ENCODE measurements at regions not wholly inside any gene's neighbourhood (a gene's known extent, or its start where the extent isn't known, plus 50 kb on each side); places are given as distances from the start of the nearest gene placed in this dataset.

GRCh38 chr3:177561769-177562392 lies 364.6 kb upstream of the TBL1XR1 start:
- Histone ChIP-seq H3K9me3 (ENCODE audit: insufficient read depth, low read depth, low read length) (no peaks in the 10 kb centered on the region), H2AFZ (ENCODE audit: insufficient read depth, low read length, poor library complexity) (no peak overlapping the region), H3K27ac (ENCODE audit: low read depth, low read length) (no peak overlapping the region), H4K12ac (ENCODE audit: low read depth, low read length) (no peak overlapping the region), H3K14ac (ENCODE audit: low read length) (no peak overlapping the region), H3K23ac (ENCODE audit: low read length) (no peak overlapping the region), H2AK5ac (ENCODE audit: low read length) (no peak overlapping the region), H2BK5ac (ENCODE audit: low read depth, low read length, poor library complexity) (no peak overlapping the region), H4K8ac (ENCODE audit: low read depth, low read length) (no peak overlapping the region), H3K18ac (ENCODE audit: low read length) (no peak overlapping the region), H3K27me3 (ENCODE audit: insufficient read depth, low read length) (no peaks in the 10 kb centered on the region), H3K79me2 (ENCODE audit: control insufficient read depth, insufficient read depth, low read length, poor library complexity) (no peaks in the 10 kb centered on the region), H3K9ac (ENCODE audit: low read length) (no peak overlapping the region), H3K4me1 (ENCODE audit: control insufficient read depth in 1 of 2, insufficient read depth in 2 of 2, low read length in 2 of 2) (peaks cover 0 to 3% of the 10 kb centered on the region in 2 experiments), H3K79me1 (ENCODE audit: low read length) (no peaks in the 10 kb centered on the region), H4K91ac (ENCODE audit: low read depth, low read length) (no peak overlapping the region), H2BK12ac (ENCODE audit: low read length) (no peak overlapping the region), H2BK120ac (ENCODE audit: insufficient read depth, low read length, poor library complexity) (no peak overlapping the region), H3K36me3 (ENCODE audit: control insufficient read depth in 1 of 2, insufficient read depth in 2 of 2, low read length in 2 of 2) (no peaks in the 10 kb centered on the region), H3K4ac (ENCODE audit: low read depth, low read length) (no peak overlapping the region), H3K4me3 (ENCODE audit: low read depth, low read length) (no peak overlapping the region), H3K4me2 (ENCODE audit: low read length) (no peak overlapping the region)
- no peak for DNase-seq
- whole genome bisulfite sequencing (ENCODE audit: extremely low coverage, insufficient coverage, insufficient read length) = no CpG with 5 or more reads among the region's 8 CpGs

DNA sequence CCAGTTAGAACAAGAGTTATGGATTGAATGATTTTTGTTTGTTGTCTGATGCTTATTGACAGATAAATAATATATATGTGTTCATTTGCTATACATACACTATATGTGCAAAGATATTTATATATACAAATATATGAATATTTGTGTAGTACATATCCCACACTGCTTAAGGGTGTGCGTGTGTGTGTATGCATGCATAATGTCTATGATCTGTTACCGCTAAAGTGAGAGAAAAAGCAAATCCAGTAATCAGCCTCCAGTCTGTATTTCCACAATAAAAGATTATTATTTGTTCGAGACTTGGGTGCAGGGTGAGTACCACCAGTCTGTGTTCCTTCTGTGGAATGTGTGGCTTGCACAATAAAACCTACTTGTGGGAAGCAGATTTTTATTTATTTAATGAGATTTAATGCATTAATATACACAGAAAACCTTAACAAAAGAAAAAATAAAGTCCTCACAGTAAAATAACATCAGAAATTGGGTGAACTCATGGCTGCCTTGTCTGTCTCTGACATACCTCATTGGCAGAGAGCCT lies 366.0 kb upstream of the TBL1XR1 start:
- Histone ChIP-seq H3K4me1 (ENCODE audit: control insufficient read depth in 1 of 2, insufficient read depth in 2 of 2, low read length in 2 of 2) (peaks cover 0 to 3% of the 10 kb centered on the region in 2 experiments), H2BK120ac (ENCODE audit: insufficient read depth, low read length, poor library complexity) (no peak overlapping the region), H3K4me3 (ENCODE audit: low read depth, low read length) (no peak overlapping the region), H3K18ac (ENCODE audit: low read length) (no peak overlapping the region), H3K23ac (ENCODE audit: low read length) (no peak overlapping the region), H3K79me2 (ENCODE audit: control insufficient read depth, insufficient read depth, low read length, poor library complexity) (no peaks in the 10 kb centered on the region), H4K12ac (ENCODE audit: low read depth, low read length) (no peak overlapping the region), H3K79me1 (ENCODE audit: low read length) (no peaks in the 10 kb centered on the region), H3K9me3 (ENCODE audit: insufficient read depth, low read depth, low read length) (no peaks in the 10 kb centered on the region), H4K91ac (ENCODE audit: low read depth, low read length) (no peak overlapping the region), H3K4ac (ENCODE audit: low read depth, low read length) (no peak overlapping the region), H3K27ac (ENCODE audit: low read depth, low read length) (no peak overlapping the region), H2BK5ac (ENCODE audit: low read depth, low read length, poor library complexity) (no peak overlapping the region), H2AFZ (ENCODE audit: insufficient read depth, low read length, poor library complexity) (no peak overlapping the region), H4K8ac (ENCODE audit: low read depth, low read length) (no peak overlapping the region), H3K9ac (ENCODE audit: low read length) (no peak overlapping the region), H3K36me3 (ENCODE audit: control insufficient read depth in 1 of 2, insufficient read depth in 2 of 2, low read length in 2 of 2) (no peaks in the 10 kb centered on the region), H2AK5ac (ENCODE audit: low read length) (no peak overlapping the region), H2BK12ac (ENCODE audit: low read length) (no peak overlapping the region), H3K27me3 (ENCODE audit: insufficient read depth, low read length) (no peaks in the 10 kb centered on the region), H3K14ac (ENCODE audit: low read length) (no peak overlapping the region), H3K4me2 (ENCODE audit: low read length) (no peak overlapping the region)
- WGBS (ENCODE audit: extremely low coverage, insufficient coverage, insufficient read length) = no CpG with 5 or more reads among the region's 3 CpGs
- DNase-seq = no peak

- no peak overlapping the region for H3K18ac ChIP-seq (ENCODE audit: low read length)
- H3K9me3 ChIP-seq (ENCODE audit: insufficient read depth, low read depth, low read length) = no peaks in the 10 kb centered on the region
- H2BK120ac ChIP-seq (ENCODE audit: insufficient read depth, low read length, poor library complexity) = no peak overlapping the region
- no peak overlapping the region for H3K4ac ChIP-seq (ENCODE audit: low read depth, low read length)
- no peak overlapping the region for H4K8ac ChIP-seq (ENCODE audit: low read depth, low read length)
- no peak overlapping the region for H3K9ac ChIP-seq (ENCODE audit: low read length)
- no peak overlapping the region for H3K4me2 ChIP-seq (ENCODE audit: low read length)
- no peak overlapping the region for H2BK12ac ChIP-seq (ENCODE audit: low read length)
- no peaks in the 10 kb centered on the region for H3K36me3 ChIP-seq (ENCODE audit: control insufficient read depth in 1 of 2, insufficient read depth in 2 of 2, low read length in 2 of 2)
- H3K23ac ChIP-seq (ENCODE audit: low read length) = no peak overlapping the region
- H2BK5ac ChIP-seq (ENCODE audit: low read depth, low read length, poor library complexity) = no peak overlapping the region
- no peak overlapping the region for H2AFZ ChIP-seq (ENCODE audit: insufficient read depth, low read length, poor library complexity)
- H3K14ac ChIP-seq (ENCODE audit: low read length) = no peak overlapping the region
- H4K91ac ChIP-seq (ENCODE audit: low read depth, low read length) = no peak overlapping the region
- H3K4me1 ChIP-seq (ENCODE audit: control insufficient read depth in 1 of 2, insufficient read depth in 2 of 2, low read length in 2 of 2) = peaks cover 0 to 3% of the 10 kb centered on the region in 2 experiments
- H4K12ac ChIP-seq (ENCODE audit: low read depth, low read length) = no peak overlapping the region
- no peaks in the 10 kb centered on the region for H3K79me1 ChIP-seq (ENCODE audit: low read length)
- no peak overlapping the region for H2AK5ac ChIP-seq (ENCODE audit: low read length)
- WGBS (ENCODE audit: extremely low coverage, insufficient coverage, insufficient read length) = no CpG with 5 or more reads among the region's 3 CpGs
- DNase-seq = no peak
- H3K4me3 ChIP-seq (ENCODE audit: low read depth, low read length) = no peak overlapping the region
- no peaks in the 10 kb centered on the region for H3K79me2 ChIP-seq (ENCODE audit: control insufficient read depth, insufficient read depth, low read length, poor library complexity)
- H3K27me3 ChIP-seq (ENCODE audit: insufficient read depth, low read length) = no peaks in the 10 kb centered on the region
- no peak overlapping the region for H3K27ac ChIP-seq (ENCODE audit: low read depth, low read length)
Measured at GRCh38 chr3:177563792-177564191, 366.5 kb upstream of the TBL1XR1 start.

- no CpG with 5 or more reads among the region's 2 CpGs for WGBS (ENCODE audit: extremely low coverage, insufficient coverage, insufficient read length)
Measured at GRCh38 chr3:177565981-177566380, 368.7 kb upstream of the TBL1XR1 start.

More at GRCh38 chr3:177565981-177566380, 368.7 kb upstream of the TBL1XR1 start:
- no peaks in the 10 kb centered on the region for H3K9me3 ChIP-seq (ENCODE audit: insufficient read depth, low read depth, low read length)
- H4K91ac ChIP-seq (ENCODE audit: low read depth, low read length) = no peak overlapping the region
- H3K4ac ChIP-seq (ENCODE audit: low read depth, low read length) = no peak overlapping the region
- H3K9ac ChIP-seq (ENCODE audit: low read length) = no peak overlapping the region
- H4K8ac ChIP-seq (ENCODE audit: low read depth, low read length) = no peak overlapping the region
- no peak overlapping the region for H2BK5ac ChIP-seq (ENCODE audit: low read depth, low read length, poor library complexity)
- H4K12ac ChIP-seq (ENCODE audit: low read depth, low read length) = no peak overlapping the region
- no peaks in the 10 kb centered on the region for H3K27me3 ChIP-seq (ENCODE audit: insufficient read depth, low read length)
- no peak overlapping the region for H2BK120ac ChIP-seq (ENCODE audit: insufficient read depth, low read length, poor library complexity)
- no peak overlapping the region for H2BK12ac ChIP-seq (ENCODE audit: low read length)
- H3K4me2 ChIP-seq (ENCODE audit: low read length) = no peak overlapping the region
- no peak overlapping the region for H2AK5ac ChIP-seq (ENCODE audit: low read length)
- no peaks in the 10 kb centered on the region for H3K79me2 ChIP-seq (ENCODE audit: control insufficient read depth, insufficient read depth, low read length, poor library complexity)
- no peaks in the 10 kb centered on the region for H3K36me3 ChIP-seq (ENCODE audit: control insufficient read depth in 1 of 2, insufficient read depth in 2 of 2, low read length in 2 of 2)
- H3K23ac ChIP-seq (ENCODE audit: low read length) = no peak overlapping the region
- no peak overlapping the region for H2AFZ ChIP-seq (ENCODE audit: insufficient read depth, low read length, poor library complexity)
- H3K79me1 ChIP-seq (ENCODE audit: low read length) = no peaks in the 10 kb centered on the region
- peaks cover 0 to 3% of the 10 kb centered on the region in 2 experiments for H3K4me1 ChIP-seq (ENCODE audit: control insufficient read depth in 1 of 2, insufficient read depth in 2 of 2, low read length in 2 of 2)
- no peak overlapping the region for H3K18ac ChIP-seq (ENCODE audit: low read length)
- DNase-seq = no peak
- H3K27ac ChIP-seq (ENCODE audit: low read depth, low read length) = no peak overlapping the region
- H3K14ac ChIP-seq (ENCODE audit: low read length) = no peak overlapping the region
- no peak overlapping the region for H3K4me3 ChIP-seq (ENCODE audit: low read depth, low read length)

Measured in trophoblast cell (in vitro differentiated cells and primary cell).